Suprapubic skin (tissue), 4 donors: ENCODE measurements at regions not wholly inside any gene's neighbourhood (a gene's known extent, or its start where the extent isn't known, plus 50 kb on each side); places are given as distances from the start of the nearest gene placed in this dataset.

ENCODE experiments used
- DNase-seq, 2 donors: peaks; one replicate each; pipeline ENCODE4 v3.0.0-alpha.2; 2019; ENCODE audit warnings: low spot score in 2 of 2
- H3K27ac ChIP-seq: fragments of 200-600 bp; sonication (generic); one replicate; pipeline ENCODE4 v1.5.1; 2019
- H3K27me3 ChIP-seq: fragments of 200-600 bp; sonication (generic); one replicate; pipeline ENCODE4 v1.5.1; 2019
- H3K36me3 ChIP-seq: fragments of 200-600 bp; sonication (generic); one replicate; pipeline ENCODE4 v1.5.1; 2019
- H3K4me1 ChIP-seq: fragments of 200-600 bp; sonication (generic); one replicate; pipeline ENCODE4 v1.5.1; 2019
- H3K4me3 ChIP-seq: fragments of 200-600 bp; sonication (generic); one replicate; pipeline ENCODE4 v1.5.1; 2019; ENCODE audit warnings: mild to moderate bottlenecking
- H3K9me3 ChIP-seq: fragments of 200-600 bp; sonication (generic); one replicate; pipeline ENCODE4 v1.5.1; 2019
- EP300 ChIP-seq: sonication (generic); formaldehyde crosslinking; IDR thresholded peaks from one replicate; pipeline ENCODE4 v1.6.1; 2017; ENCODE audit warnings: antibody characterized with exemption
- POLR2A ChIP-seq, 2 donors: fragments of 450-650 bp; IDR thresholded peaks; one replicate each; pipeline ENCODE4 v1.6.1; 2017; ENCODE audit warnings: antibody characterized with exemption in 2 of 2, mild to moderate bottlenecking in 2 of 2, moderate library complexity in 2 of 2
- POLR2AphosphoS5 ChIP-seq, 3 donors: sonication (generic); formaldehyde crosslinking; IDR thresholded peaks; one replicate each; pipeline ENCODE4 v1.6.1; 2017; ENCODE audit warnings: antibody characterized with exemption in 3 of 3
- WGBS: methylation state at CpG from one replicate; pipeline ENCODE4 v1.1.5; 2018; 5-methylcytosine and 5-hydroxymethylcytosine counted together
- TF ChIP-seq, protein P1 (sequence below), 2 donors: fragments of 200-600 bp in 1 of 2; fragments of 450-650 bp in 1 of 2; sonication (generic) in 1 of 2; IDR thresholded peaks; one replicate each; pipeline ENCODE4 v1.5.1; 2016 to 2019; ENCODE audit warnings: antibody characterized with exemption in 2 of 2, mild to moderate bottlenecking in 1 of 2, moderate library complexity in 1 of 2

DNA sequence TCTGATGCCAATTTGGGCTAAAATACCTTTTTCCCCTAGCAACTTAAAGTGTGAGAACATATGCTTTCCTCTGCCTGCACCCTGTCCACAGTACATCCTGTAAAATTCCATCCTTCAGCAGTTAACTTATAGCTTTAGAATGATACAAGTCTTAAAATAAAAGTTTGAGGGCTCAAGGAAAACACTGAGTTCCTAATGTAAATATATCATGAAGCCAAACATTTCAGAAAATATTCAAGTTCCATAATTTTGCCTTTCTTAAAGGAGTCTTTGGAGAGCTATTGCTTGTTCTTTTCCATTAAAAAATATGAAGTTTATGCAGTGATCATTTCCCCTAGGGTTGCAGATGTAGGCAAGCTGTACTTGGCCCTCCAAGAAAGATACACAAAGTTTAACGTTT, 303.8 kb downstream of the COL12A1 start:
- 71% methylated on average over 1 of the region's 1 CpG for WGBS
- Histone ChIP-seq H3K4me3 (no peak overlapping the region), H3K9me3 (no peaks in the 10 kb centered on the region), H3K4me1 (no peaks in the 10 kb centered on the region), H3K27me3 (no peaks in the 10 kb centered on the region), H3K36me3 (no peaks in the 10 kb centered on the region), H3K27ac (no peak overlapping the region)
- TF ChIP-seq POLR2AphosphoS5 (IDR thresholded peaks at IDR 0.05) (no peak), POLR2A (IDR thresholded peaks at IDR 0.05) (no peak), EP300 (no peak)
- TF ChIP-seq, protein P1, sequence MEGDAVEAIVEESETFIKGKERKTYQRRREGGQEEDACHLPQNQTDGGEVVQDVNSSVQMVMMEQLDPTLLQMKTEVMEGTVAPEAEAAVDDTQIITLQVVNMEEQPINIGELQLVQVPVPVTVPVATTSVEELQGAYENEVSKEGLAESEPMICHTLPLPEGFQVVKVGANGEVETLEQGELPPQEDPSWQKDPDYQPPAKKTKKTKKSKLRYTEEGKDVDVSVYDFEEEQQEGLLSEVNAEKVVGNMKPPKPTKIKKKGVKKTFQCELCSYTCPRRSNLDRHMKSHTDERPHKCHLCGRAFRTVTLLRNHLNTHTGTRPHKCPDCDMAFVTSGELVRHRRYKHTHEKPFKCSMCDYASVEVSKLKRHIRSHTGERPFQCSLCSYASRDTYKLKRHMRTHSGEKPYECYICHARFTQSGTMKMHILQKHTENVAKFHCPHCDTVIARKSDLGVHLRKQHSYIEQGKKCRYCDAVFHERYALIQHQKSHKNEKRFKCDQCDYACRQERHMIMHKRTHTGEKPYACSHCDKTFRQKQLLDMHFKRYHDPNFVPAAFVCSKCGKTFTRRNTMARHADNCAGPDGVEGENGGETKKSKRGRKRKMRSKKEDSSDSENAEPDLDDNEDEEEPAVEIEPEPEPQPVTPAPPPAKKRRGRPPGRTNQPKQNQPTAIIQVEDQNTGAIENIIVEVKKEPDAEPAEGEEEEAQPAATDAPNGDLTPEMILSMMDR (IDR thresholded peaks at IDR 0.05): no peak
- no peak for DNase-seq

DNA sequence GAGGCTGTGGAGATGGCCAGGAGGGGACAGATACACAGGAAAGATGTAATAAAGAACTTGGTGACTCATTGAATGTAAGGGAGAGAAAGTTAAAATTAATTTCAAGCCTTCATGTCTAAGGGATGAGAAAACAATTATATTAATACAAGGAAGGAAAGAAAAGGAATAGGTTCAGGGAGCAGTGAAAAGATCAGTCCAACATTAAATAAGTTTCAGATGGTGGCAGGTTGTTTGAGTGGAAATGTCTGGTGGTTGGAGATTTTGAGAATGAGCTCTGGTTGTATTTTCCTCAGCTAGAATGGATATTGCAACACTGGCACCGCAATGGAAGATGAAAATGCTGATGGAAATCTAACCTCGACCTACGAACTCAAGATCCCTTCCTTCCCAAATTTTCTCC, 304.3 kb downstream of the COL12A1 start:
- no peak overlapping the region for H3K4me3 ChIP-seq
- no peaks in the 10 kb centered on the region for H3K4me1 ChIP-seq
- 70% methylated on average over 3 of the region's 3 CpGs for WGBS

DNA sequence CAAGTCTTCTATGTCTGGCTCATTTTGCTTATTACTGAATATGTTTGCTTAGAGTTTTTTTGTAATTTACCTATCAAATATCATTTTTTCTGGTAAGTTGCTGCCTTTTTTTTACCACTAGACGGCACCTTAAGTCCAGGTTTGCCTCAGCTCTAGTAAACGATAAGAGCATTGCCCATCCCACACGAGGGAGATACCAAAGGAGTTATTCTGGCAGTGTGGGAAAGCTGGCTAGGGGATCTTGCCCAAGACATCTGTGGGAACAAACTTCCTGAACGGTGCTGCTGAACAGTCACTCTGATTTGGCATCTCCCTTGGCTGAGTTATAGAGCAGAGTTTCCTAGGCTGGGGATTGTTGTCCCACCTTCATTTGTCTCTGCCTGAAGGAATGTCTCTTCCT, 306.4 kb downstream of the COL12A1 start:
- DNase-seq: no peak
- H3K4me3 ChIP-seq: no peak overlapping the region
- no peaks in the 10 kb centered on the region for H3K4me1 ChIP-seq
- no peak for TF ChIP-seq POLR2AphosphoS5 (IDR thresholded peaks at IDR 0.05)
- no peak overlapping the region for H3K27ac ChIP-seq
- no peaks in the 10 kb centered on the region for H3K9me3 ChIP-seq
- H3K27me3 ChIP-seq: no peaks in the 10 kb centered on the region
- WGBS: 67% methylated on average over 4 of the region's 4 CpGs
- H3K36me3 ChIP-seq: no peaks in the 10 kb centered on the region

More for the DNA sequence above, 304.3 kb downstream of the COL12A1 start:
- TF ChIP-seq, protein P1 (IDR thresholded peaks at IDR 0.05): no peak
- TF ChIP-seq POLR2A (IDR thresholded peaks at IDR 0.05) (no peak), EP300 (no peak), POLR2AphosphoS5 (IDR thresholded peaks at IDR 0.05) (no peak)
- H3K36me3 ChIP-seq: no peaks in the 10 kb centered on the region
- no peaks in the 10 kb centered on the region for H3K27me3 ChIP-seq
- H3K9me3 ChIP-seq: no peaks in the 10 kb centered on the region
- no peak overlapping the region for H3K27ac ChIP-seq
- no peak for DNase-seq

DNA sequence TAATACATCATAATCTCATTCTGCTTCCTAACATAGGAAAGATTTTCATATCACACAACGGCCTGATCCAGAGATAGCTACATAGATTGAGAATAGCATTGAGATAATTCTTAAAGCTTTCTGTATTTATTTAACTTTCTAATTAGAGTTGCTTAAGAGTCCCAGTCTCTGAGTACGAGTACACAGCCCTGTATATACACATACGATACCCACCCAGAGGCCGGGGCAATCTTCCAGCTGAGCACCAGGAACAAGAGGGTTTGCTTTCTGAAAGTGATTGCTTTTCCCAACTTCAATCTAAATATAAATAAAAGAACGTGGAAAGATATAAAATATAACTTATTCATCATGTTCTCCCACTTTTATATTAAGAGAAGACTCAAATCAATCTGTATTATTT, 313.8 kb downstream of the COL12A1 start:
- WGBS: 69% methylated on average over 5 of the region's 5 CpGs
- DNase-seq: no peak
- Histone ChIP-seq H3K36me3 (no peaks in the 10 kb centered on the region), H3K27ac (no peak overlapping the region), H3K9me3 (no peaks in the 10 kb centered on the region), H3K4me1 (no peaks in the 10 kb centered on the region), H3K4me3 (no peak overlapping the region), H3K27me3 (no peaks in the 10 kb centered on the region)
- TF ChIP-seq, protein P1 (IDR thresholded peaks at IDR 0.05): no peak
- TF ChIP-seq POLR2AphosphoS5 (IDR thresholded peaks at IDR 0.05) (no peak), EP300 (no peak), POLR2A (IDR thresholded peaks at IDR 0.05) (no peak)

DNA sequence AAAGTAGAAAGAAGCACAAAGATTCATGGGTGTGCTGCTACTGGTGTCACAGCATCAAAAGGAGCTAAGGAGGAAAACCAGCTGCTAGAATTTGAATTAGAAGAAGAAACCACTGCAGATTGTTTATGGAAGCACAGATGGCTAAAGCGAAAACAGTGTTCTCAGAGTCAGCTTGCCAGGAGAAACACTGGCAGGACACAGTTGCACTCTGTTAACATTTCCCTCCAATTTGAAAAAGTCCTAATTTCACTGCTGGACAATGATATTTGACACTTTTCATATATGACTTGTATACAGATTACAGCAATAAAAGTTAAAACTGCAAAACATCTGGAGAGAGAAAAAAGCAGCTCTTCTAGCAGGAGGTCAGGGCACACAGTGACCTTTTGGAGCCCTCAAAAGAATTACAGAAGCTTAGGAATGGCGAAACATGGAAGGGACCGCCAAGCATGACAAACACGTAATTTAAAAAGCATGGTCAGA, 314.5 kb downstream of the COL12A1 start:
- WGBS: 58% methylated on average over 4 of the region's 4 CpGs
- H3K27ac ChIP-seq: peak overlapping the region; percentile 44

More for the DNA sequence above, 314.5 kb downstream of the COL12A1 start:
- no peak for DNase-seq
- peak in 1 of 3 donors; percentile 32 for TF ChIP-seq POLR2AphosphoS5 (IDR thresholded peaks at IDR 0.05)
- TF ChIP-seq POLR2A (IDR thresholded peaks at IDR 0.05): no peak
- TF ChIP-seq, protein P1 (IDR thresholded peaks at IDR 0.05): no peak
- H3K4me3 ChIP-seq: no peak overlapping the region
- no peaks in the 10 kb centered on the region for H3K4me1 ChIP-seq
- no peaks in the 10 kb centered on the region for H3K36me3 ChIP-seq
- no peaks in the 10 kb centered on the region for H3K9me3 ChIP-seq
- H3K27me3 ChIP-seq: no peaks in the 10 kb centered on the region
